ENCODE measurements at regions not wholly inside any gene's neighbourhood (a gene's known extent, or its start where the extent isn't known, plus 50 kb on each side); places are given as distances from the start of the nearest gene placed in this dataset.
"Not testable (repeated sequence)": the region's sequence is repeated elsewhere in the genome, so short reads cannot be mapped to it uniquely, and the experiment has no call there.

DNA sequence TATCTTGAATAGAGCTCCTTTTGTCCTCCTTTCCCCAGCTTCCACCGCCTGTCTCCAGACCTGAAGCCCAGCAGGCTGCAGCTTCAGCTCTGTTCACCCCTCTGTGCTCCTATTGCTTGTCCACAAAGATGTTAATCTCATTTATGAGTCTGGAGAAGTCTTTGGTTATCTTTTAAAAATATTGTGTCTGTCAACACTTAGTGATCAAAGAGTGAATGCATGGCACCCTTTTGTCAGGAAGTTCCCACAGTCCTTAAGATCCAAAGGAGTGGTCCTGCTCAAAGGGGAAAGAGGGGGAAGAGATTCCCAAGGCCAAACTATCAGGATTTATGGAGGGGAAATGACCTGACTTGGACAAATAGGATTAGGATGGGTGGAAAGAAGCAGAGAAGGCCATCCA is 118.9 kb downstream of the ACAA2 start:
- no peak for DNase-seq (ENCODE audit: low read depth)

DNA sequence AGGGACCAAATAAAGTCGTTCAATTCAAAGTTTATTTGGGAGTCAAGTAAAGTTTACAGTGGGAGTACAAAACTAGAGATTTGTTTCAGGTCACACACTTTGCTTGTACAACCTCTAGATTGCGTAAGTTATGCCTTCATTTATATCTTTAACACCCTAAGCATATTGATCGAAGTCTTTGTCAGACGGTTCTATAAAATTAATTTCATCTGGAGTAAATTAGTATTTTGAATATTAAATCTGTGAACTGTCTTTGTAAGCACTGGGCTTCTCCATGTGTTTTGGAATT is 119.7 kb downstream of the ACAA2 start:
- no peak for DNase-seq (ENCODE audit: low read depth)

DNA sequence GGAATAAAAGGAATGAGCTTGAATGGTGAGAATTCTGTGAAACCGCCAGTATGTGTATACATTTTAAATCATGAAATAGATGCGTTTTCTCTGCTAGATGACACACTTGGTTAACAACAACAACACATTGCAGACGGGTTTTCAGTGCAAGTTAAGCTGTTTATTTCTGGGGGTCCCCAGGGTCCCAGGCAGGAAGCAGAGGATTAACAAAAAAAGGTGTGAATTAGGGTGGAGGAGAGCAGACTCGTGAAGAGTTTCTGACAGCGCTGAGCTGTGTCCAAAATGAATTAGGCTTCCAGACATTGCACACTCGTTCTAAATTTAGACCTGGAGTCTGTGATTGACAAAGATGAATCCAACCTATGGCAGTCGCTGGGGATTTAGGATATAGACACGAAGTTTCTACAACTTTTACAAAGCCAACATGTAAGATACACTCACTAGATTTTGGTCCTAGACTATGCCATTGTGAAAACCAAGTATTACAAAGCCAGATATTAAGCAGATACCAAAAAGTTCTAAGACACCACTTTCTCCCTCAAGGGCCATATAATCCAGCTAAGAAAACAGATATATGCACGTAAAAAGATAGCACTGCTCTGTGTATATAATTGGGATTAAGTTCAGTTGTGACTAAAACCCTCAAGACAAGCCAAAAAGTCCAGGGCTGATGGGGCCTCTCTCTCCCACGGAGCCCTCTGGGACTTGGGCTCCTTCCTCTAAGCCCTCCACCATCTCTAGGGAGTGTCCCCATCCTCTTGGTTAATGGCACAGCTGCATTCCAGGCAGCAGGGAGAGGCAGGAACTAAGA is 120.2 kb downstream of the ACAA2 start:
- no peak for DNase-seq (ENCODE audit: low read depth)

DNA sequence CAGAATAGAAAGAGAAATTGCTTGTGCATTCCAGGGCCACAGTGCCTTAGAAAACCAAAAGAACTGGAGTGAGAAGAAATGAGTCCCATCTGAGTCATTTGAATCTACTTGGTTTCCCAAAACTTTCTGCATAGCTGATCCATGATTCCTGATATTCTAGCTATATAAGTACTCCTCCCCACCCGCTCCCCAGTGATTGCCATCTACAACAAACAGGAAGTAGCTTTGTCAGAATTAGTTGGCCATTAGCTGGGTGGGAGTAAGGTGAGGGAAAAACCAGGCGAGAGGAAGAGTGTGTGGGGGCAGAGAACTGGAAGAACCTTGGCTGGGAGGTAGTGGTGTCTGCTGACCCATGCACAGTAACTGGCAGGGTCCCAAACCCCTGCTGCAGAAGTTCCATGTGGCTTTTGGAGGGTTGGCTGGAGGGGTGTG is 122.1 kb downstream of the ACAA2 start:
- DNase-seq (ENCODE audit: low read depth) = no peak

DNA sequence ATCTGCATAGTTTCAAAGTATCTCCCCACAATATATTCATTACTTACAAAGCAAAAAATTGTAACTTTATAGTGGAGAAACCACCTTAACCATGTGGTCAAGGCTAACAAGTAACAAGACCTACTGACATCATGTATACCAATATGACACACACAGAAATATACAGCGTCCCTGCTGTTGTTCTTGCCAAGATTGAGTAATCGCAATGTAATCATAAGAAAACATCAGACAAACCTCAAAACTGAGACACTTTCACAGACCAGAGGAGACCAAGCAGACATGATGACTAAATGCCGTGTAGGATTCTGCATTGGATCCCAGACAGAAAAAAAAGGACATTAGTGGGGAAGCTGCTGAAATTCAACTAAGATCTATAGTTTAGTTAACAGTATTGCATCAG is 123.0 kb downstream of the ACAA2 start:
- no peak for DNase-seq (ENCODE audit: low read depth)

DNA sequence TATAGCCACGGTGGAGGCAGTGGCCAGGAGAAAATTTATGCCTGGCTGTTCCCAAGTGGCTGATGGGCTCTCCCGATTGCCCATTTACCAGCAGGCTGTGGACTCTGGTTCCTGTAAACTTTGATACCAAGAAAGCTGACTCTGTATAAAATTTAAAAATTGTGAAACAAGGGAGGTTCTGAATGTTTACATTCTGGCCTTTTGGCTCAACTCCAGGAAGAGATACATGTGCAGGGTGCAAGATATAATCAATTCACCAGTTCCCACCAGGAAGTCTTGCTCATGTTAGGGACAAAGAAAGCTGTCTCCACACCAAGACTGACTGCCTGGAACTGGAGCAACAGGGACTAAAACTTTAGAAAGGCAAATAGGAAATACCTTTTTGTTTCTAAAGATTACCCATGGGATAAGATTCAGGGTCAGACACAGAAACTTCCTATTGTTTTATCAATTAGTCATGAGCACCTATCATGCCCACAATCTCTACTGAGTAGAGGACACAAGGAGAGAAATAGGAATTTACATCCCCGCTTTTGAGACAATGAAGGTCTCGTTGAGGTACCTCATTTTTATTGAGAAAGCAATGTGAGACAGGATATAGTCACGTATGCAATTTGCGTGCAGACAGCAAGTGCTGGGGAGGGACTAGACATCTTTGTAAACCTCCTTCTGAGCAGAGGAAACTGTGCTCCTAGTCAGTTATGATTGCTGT is 123.5 kb downstream of the LIPG start:
- DNase-seq (ENCODE audit: low read depth) = no peak

DNA sequence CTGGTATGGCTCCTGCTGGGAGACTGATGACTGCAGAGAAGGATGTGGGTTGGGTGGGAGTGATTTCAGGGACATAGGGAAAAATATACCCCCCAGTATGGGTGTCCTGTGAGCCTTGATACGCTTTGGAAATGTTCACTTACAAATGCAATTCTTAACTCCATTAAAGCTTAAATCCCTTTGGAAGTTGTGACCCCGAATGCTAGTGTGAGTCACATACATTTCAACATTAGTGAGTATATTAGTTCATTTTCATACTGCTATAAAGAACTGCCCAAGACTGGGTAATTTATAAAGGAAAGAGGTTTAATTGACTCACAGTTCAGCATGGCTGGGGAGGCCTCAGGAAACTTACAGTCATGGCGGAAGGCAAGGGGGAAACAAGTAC is 120.9 kb downstream of the LIPG start:
- DNase-seq (ENCODE audit: low read depth) = not testable (repeated sequence)

DNA sequence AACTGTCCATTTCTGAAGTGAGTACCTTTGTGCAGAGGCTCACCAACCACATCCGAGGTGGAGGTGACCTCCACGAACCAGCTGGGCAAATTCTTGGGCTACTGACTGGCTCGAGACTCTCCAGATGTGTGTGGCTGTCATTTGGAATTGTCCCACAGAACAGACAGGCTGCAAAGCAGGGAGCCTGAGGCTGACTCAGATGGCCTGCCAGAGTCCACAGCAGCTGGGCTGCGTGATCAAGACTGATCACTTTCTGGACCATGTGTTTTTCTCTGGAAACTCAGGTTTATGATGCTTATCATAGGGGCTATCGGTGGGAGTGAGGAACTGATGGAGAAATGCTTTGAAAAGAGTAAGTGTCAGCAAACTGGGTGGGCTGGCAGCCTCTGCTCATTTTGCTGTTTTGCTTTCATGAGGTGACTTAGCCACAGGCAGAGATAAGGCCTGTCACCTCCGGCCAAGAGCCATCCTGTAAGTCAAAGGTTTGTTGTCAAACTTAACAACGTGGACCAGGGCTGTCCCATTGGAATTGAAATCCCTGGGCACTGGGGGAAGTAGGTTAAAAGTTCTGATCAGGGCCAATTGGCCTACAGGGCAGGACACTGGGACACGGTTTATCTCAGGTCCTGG is 120.4 kb downstream of the LIPG start:
- no peak for DNase-seq (ENCODE audit: low read depth)

DNA sequence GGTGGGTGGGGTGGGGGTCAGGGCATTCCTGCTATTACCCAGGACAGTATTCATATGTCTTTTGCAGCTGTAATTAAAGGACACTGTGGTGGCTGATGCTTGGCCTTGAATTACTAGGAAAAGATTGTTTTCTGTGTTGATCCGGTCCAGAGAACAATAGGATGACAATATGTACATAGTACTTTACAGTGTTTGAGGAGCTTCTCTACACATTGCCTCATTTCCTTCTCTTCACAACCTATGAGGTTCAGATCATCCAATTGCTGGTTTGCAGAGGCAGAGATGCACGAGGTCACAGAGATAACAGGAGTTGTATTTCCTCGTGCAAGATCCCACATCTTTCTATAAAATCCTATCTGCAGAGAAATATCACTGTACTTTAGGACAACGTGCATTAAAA is 119.5 kb downstream of the LIPG start:
- no peak for DNase-seq (ENCODE audit: low read depth)

DNA sequence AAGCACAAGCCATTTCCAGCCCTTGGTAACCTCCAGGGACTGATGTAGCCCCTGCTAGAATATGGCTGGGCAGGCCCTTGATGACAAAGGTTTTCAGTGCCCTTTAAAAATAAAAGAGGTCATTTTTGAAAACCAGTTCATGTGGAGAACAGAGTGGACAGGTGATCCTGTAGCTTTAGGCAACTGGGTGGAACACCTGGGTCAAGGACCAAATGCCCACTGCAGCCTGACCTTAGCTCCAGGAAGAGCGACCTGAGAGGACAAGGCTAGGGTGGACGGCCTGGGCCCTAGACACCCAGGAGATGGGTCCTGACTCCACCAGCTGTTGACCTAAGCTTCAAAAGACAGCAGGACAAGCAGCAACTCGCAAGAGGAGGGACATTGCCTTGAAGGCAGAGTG is 116.6 kb downstream of the LIPG start:
- no peak for DNase-seq (ENCODE audit: low read depth)

DNA sequence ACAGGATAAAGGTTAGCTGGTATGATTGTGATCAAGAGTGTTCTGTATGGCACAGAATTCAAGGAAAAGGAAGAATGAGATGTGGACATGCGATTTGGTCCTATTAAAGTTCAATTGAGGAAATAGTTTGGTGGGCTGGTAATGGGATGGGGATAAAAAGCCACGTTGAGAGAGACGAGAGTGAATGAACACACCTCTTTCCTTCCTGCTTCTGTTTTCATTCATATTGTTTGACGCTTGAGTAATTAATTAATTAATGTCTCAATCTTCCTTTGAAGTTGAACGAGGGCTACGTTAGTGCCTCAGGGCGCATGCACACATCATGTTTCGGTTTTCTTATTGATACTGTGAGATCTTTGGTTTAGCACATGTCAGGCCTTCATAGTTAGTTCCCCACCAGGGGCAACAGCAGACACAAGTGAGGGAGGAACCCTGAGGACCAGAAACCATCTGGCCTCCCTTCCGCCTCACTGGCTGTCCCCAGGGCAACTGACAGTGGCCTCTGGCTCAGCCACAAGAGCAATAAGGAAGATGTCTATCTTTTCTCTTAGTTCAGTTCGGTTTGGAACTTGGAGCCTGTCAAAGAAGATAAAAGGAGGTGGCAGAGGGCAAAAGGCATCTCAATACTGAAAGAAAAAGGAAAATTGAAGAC is 116.0 kb downstream of the LIPG start:
- no peak for DNase-seq (ENCODE audit: low read depth)

DNA sequence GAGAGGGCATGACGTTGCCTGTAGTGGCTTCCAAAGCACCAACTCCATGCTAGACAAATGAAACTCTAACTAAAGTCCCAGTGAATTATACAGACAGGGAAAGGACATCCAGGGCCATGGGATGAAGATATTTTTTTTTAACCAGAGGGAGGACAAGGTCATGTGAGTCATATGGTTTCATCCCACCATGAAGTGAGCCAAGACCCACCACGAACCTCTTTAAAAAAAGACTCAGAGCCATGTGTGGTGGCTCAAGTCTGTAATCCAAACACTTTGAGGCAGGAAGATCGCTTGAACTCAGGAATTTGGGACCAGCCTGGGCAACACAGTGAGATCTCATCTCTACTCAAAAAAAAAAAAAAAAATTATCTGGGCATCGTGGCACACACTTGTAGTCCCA is 115.2 kb downstream of the LIPG start:
- no peak for DNase-seq (ENCODE audit: low read depth)

DNA sequence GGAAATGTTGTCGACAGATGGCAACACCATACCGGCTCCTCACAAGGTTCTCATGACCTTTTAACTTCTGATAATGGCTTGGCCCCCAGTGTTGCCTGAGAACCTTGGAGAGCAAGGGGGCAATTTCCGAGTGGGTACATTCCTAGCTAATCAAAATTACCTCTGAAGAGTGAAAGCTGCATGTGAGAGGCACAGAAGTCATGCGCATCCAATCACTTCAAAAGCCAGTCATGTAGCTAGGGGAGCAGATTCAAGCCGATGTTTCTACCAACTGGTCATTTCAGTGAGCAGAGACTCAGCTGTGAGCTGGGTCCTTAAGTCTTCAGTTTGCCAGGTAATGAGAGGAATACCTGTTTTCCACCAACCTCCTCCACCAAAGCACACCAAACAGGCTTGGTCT is 111.4 kb downstream of the LIPG start:
- no peak for DNase-seq (ENCODE audit: low read depth)

DNA sequence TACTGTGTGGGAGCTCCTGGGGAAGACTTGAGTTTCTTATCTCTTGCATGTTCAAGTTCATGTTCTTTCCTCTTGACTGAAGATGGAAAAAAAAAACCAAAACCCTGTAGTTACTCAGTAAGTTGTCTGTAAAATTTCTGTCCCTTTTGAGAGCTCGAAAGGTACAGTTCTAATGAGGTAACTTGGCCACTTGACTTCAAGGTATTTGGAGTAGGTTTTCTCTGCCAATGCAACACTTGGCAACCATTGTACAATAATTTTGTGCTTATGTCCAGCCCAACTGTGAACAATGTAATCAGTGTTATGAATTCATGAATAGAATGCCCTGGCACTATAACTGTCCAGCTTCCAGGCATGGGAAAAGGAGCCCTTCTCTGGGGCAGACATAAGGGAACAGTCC is 111.0 kb downstream of the LIPG start:
- DNase-seq (ENCODE audit: low read depth) = no peak

DNA sequence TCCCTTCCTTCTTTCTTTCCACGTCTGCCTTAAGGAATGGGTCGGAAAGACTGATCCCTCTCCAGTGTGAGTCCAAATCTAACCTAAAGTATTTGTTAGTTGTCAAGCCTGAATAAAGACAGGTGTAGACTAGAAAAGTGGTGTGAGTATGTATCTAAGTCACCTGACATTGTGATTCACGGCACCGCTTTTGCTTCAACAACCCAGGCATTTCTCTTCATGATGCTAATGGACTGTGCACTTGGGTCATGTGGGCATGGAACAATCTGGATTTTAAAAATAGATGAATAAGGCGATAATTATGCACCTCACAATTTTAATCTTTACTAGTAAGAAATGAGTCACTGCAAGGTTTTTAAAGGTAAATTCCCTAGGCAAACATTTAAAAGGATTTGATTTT is 107.5 kb downstream of the LIPG start:
- no peak for DNase-seq (ENCODE audit: low read depth)

DNA sequence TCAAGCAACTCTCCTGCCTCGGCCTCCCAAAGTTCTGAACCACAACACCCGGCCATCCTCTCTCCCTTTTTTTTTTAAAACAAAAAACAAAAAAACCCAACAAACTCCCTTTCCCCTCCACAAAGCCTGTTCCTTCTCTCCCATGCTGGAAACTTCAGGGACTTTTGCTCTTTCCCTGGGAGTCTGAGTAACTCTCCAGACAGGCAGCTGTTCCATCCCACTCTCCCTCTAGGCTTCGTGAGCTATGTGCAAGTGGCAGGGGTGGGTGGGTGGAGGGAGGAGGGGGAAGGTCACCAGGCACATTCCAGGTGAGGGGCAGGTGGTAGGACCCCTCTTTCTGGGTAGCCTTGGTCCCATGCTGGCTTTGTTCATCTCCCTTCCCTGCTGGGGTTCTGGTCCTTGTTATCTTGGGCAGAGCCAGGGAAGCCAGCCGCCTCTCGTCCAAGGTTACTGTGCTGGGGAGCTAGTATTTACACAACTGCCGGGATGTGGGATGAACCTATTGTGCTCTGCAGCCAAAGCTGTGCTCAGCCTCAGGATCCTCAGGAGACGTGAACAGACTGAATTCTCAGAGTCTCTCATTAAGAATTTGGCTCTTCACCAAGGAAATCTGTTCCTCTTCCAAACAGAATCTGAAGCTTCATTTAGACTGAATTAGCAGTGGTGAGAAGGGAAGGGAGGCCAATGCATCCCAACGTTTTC is 106.9 kb downstream of the LIPG start:
- DNase-seq (ENCODE audit: low read depth) = peak; percentile 75

DNA sequence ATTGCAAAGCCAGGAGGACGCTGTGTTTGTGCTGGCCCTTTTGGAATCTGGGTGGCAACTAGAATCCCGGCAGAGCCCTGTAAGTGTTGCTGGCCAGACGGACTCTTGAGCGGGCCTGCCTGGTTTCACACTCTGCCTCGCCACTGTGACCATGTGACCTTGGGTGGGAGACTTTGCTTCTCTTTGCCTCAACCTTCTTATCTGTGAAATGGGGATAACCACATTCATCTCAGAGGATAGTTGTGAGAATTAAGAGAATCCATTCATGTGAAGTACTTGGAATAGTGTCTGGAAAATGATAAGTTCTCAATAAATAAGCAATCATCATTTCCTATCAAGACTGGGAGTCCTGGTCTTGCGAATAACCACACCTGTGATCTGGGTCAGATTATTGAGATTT is 105.6 kb downstream of the LIPG start:
- DNase-seq (ENCODE audit: low read depth) = no peak

DNA sequence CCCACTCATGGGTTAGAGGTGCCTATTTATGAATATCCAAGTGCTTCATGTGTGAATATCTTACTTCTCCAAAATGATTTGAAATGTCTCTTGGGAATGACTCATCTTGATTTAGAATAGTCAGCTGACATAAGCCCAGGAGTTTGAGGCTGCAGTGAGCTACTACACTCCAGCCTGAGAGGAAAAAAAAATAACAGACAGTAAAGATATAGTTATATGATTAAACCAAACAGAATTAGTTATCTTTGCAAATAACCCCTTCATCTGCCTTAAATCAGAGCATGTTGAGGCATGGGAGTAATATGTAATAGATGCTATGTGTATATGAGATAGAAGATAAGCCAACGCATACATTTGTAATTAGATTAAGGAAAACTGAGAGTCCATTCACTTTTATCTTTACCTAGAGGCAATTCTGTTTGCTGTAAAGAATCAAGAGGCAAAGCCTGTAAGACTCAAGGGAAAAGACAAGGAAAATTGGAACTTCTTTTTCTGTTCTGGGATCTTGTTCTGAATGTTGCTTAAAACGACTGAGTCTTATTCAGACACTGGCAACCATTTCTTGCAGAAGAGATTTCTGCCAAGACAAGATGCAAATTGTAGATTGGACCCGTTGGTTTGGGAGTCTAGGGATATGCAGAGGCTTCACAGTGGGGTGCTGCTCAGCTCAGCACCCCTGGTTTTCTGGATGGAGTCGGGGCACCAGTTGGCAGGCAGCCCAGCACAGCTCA is 104.4 kb downstream of the LIPG start:
- no peak for DNase-seq (ENCODE audit: low read depth)

DNA sequence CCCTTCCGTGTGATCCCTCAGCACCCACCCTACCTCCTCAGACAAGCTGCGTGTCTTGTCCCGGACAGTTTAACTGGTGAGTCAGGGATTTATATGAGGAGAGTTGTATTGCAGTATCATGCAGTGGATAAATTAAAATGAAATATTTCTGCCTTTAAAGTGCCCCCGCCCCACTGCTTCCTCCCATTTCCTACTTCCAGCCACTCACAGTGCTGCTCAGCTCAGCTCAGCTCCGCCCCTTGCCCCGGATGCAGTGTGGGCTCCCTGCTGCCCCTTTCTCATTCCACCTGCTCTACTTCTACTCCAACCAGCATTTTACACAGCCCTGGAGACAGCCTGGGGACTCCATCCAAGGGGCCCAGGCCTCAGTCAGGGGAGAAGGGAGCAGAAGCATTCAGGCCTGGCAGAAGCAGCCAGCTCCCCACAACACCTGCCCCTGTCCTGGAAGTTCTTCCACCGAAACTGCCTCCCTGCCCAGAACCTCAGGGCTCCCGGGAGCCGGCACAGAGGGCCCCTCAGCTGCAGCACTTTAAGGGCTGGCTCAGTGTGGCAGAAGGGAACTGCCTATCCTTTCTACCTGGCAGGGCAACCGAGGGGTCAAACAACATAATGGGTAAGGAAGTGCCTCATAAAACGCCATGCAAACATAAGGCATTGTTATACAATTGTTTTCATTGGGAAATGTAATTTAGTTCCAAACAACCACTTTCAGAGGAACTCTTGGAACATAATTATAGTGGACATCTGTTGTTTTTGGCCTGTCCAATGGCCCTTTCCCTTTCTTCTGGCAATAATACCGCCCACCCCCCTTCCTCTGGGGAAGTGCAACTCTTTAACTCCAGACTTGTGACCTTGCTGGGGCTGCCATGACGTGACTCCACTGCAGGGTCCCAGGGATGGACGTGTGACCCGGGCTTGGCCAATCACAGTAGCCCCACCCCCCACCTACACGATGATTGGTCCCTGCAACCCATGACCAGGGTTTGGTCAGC is 102.3 kb downstream of the LIPG start:
- peak; percentile 62 for DNase-seq (ENCODE audit: low read depth)

DNA sequence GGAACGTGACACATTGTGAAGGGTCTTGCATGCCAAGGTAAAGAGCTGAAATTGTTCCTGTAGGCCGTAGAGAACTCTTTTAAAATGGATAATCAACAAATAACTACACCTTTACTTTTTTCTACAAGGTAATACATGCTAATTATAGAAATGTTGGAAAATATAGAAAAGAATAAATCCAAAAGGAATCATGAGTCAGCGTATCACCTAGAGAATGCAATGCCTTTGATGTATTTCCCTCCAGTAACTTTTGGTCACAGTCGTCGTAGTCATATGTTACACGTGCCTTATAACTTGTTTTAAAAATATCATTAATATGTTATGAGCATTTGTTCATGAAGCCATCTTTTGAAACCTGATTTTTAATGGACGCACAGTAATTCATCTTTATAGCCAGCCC is 100.6 kb downstream of the LIPG start:
- no peak for DNase-seq (ENCODE audit: low read depth)
